GM12873 (cell line): ENCODE measurements at regions not wholly inside any gene's neighbourhood (a gene's known extent, or its start where the extent isn't known, plus 50 kb on each side); places are given as distances from the start of the nearest gene placed in this dataset.

Experiments used
- CTCF ChIP-seq: IDR thresholded peaks from 2 replicates; pipeline ENCODE4 v1.5.1; 2012; ENCODE audit warnings: low read depth, mild to moderate bottlenecking, moderate library complexity, low read length, control low read depth; ENCODE audit not compliant: insufficient read depth; ENCODE audit errors: missing control alignments

GRCh38 chr6:134797400-134798113 lies 152.3 kb downstream of the ALDH8A1 start:
- TF ChIP-seq CTCF: no peak

GRCh38 chr6:134795691-134796090 lies 154.2 kb downstream of the ALDH8A1 start:
- TF ChIP-seq CTCF: no peak

- TF ChIP-seq CTCF: no peak
Measured at GRCh38 chr6:134795001-134795400, 154.9 kb downstream of the ALDH8A1 start.

GRCh38 chr6:134787261-134787877 lies 162.5 kb downstream of the ALDH8A1 start:
- TF ChIP-seq CTCF: no peak

GRCh38 chr6:134784336-134784735 lies 165.6 kb downstream of the ALDH8A1 start:
- TF ChIP-seq CTCF: no peak

GRCh38 chr6:134778431-134778830 lies 171.5 kb downstream of the ALDH8A1 start:
- no peak for TF ChIP-seq CTCF

- no peak for TF ChIP-seq CTCF
Measured at GRCh38 chr6:134774201-134774638, 175.7 kb downstream of the ALDH8A1 start.
